SW 1271 (cell line): ENCODE measurements at regions not wholly inside any gene's neighbourhood (a gene's known extent, or its start where the extent isn't known, plus 50 kb on each side); places are given as distances from the start of the nearest gene placed in this dataset.
A peak's percentile ranks its signal among the peaks of the same experiment; 100 is the strongest.
"Not testable (repeated sequence)": the region's sequence is repeated elsewhere in the genome, so short reads cannot be mapped to it uniquely, and the experiment has no call there.

Source experiments
- DNase-seq, 2 experiments: peaks; one replicate each; lab custom pipeline; 2025; lab: John Stamatoyannopoulos, UW

DNA sequence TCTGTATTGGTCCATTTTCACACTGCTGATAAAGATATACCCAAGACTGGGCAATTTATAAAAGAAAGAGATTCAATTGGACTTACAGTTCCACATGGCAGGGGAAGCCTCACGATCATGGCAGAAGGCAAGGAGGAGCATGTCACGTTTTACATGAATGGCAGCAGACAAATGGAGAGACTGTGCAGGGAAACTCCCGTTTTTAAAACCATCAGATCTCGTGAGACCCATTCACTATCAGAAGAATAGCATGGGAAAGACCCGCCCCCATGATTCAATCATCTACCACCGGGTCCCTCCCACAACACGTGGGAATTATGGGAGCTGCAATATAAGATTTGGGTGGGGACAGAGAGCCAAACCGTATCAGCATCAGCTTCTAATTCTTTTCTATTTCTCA lies 217.0 kb downstream of the ANAPC1 start:
- DNase-seq: no peak

DNA sequence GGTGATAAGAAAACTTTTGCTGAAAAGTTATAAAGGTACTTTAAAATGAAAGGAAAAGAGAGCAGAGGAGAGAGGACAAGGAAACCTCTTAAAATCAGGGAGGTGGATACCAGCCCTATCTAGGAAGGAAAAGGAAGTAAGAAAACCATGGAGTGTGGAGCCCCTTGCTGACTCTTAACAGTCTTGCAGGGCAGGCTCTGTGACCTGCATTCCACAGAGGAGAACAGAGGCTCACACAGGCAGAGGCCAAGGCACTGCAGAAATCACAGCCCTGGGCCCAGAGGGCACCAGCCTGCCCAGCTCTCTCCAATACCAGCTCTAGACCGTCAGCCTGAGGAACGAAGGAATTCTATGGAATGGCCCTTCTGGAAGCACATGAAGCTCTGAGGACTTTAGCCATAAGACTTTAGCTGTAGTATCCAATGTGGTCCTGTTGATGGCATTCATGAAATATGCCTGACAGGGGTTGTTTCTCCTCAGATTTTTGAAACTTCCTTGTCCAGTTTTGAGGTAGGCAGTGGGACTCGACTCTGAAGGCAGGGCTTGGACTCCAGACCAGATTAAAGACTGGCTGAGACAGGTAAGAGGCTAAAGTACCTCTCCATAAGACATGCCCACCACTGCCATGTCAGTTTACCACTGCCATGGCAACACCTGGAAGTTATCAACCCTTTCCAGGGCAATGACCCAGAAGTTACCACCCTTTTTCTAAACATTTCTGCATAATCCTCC lies 216.3 kb downstream of the ANAPC1 start:
- peak; percentile 29 to 61 for DNase-seq

DNA sequence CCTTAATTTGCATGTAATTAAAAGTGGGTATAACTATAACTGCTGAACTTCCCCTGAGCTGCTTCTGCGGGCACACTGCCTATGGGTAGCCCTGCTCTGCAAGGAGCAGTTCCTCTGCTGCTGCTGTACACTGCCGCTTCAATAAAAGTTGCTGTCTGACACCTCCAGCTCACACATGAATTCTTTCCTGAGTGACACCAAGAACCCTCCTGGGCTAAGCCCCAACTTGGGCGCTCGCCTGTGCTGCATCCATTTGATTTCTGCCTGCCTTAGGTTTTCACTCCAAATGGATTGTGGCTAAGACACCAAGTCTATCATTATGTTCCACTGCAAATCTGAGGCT lies 215.7 kb downstream of the ANAPC1 start:
- no peak for DNase-seq

DNA sequence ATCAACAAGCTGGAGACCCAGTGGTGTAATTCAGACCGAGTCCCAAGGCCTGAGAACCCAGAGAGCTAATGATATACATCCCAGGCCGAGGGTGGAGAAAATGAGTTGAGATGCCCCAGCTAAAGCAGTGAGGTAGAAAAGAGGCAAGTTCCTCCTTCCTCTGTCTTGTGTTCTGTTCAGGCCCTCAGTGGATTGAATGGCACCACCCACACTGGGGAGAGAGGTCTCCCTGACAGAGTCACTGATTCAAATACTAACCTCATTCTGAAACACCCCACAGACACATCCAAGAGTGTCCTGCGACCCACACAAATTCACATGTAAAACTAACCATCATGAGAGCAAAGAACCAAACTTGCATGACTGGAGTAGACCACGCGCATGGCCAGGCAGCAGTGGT lies 215.3 kb downstream of the ANAPC1 start:
- DNase-seq: no peak

DNA sequence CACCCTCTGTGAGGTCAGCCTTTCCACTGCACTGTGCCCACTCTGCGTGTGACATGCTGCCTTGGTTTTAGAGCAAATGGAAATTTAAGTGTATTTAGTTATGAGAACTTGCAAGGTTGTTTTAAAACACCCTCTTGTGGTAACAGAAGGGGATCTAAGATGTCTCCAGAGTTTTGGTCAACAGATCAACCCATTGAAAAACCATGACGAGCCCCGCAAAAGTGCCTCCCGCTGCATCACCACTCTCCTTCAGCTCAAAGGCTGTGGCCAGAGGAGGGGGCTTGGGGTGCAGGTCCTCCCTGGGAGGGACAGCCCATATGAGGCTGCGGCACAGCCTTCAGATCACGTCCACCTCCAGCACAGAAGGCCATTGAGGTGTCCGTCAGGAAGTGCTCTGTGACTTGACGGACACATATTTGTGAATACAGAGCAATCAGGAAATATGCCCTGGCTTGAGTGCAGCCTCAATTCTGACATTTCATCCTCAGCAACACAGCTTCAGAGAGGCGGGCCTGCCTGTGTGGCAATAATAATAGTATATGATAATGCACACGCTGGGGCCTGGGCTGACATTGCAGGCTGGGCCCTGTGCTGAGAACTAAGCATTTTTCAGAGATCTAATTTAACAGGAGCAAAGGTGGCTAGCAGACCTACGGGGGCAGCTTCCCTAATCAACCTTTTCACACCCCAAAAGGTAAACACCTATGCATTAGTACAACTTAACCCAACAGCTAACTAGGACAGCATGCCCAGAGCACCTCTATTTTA lies 213.9 kb downstream of the ANAPC1 start:
- no peak for DNase-seq

DNA sequence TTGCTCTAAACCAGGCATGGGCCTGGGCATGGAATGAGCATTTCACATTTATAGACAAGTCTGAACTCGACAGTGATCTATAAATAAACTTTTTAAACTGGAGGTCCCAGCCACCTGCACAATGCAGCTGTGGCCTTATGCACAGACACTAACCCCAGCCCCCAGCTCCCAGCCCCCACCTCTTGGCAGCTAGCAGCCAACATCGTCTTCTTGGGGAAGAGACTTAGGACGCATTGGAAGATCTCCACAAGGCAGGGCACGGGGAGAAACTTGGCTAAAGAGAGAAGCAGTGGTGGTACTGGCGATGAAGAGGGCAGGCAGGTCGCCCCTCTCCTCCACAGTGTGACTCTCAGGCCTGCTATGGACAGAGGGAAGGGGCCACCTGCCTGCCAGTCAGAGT lies 213.2 kb downstream of the ANAPC1 start:
- DNase-seq: no peak

DNA sequence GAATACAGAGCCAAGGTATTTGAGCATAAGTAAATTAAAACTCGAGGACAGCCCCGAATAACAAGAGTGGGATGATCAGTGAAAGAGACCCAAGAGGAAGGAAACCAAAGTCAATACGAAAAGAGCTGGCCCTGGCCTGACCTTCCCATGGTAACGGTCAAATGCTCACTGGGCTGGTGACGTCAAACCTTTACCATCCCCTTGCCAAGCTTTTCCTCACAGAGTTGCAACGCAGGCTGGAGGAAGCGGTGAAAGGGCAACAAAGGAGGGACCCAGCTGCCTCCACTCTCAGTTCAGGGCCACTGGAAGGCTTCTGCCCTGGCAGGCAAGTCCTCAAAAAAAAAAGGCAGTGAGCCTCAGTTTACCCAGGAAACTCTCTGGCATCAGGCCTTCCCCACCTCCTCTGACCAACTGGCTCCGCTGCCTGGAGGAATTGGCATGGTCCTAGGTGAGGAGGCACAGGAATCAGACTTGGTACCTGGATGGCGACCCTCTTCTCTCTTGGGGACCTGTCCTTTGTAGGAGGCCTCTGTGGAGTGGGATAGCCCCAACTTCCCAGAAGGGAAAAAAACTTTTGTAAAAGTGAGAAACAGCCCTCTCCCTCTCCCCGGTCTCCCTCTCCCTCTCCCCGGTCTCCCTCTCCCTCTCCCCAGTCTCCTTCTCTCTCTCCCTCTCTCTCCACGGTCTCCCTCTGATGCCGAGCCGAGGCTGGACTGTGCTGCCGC lies 212.4 kb downstream of the ANAPC1 start:
- no peak for DNase-seq

DNA sequence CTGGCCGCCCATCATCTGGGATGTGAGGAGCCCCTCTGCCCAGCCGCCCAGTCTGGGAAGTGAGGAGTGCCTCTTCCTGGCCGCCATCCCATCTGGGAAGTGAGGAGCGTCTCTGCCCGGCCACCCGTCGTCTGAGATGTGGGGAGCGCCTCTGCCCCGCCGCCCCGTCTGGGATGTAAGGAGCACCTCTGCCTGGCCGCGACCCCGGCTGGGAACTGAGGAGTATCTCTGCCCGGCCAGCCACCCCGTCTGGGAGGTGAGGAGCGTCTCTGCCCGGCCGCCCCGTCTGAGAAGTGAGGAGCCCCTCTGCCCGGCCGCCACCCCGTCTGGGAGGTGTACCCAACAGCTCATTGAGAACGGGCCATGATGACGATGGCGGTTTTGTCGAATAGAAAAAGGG lies 211.4 kb downstream of the ANAPC1 start:
- DNase-seq: not testable (repeated sequence)

DNA sequence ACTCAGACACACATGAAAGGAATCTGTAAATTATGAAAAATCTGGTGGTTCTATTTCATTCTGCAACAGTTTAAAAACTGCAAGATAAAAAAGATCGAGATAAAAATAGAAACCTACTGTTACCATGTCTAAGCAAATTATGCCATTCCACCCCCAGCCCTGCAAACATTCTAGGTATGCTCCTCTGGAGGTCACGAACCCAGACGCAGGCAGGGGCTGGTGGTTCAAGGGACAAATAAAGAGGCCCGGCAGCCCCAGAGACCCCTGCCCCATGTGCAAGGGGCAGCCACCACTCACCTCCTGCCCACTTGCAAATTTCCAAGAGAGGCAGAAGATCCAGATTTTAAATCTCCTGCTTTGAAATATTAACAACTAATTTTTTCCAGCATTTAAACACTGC lies 210.5 kb downstream of the ANAPC1 start:
- no peak for DNase-seq

DNA sequence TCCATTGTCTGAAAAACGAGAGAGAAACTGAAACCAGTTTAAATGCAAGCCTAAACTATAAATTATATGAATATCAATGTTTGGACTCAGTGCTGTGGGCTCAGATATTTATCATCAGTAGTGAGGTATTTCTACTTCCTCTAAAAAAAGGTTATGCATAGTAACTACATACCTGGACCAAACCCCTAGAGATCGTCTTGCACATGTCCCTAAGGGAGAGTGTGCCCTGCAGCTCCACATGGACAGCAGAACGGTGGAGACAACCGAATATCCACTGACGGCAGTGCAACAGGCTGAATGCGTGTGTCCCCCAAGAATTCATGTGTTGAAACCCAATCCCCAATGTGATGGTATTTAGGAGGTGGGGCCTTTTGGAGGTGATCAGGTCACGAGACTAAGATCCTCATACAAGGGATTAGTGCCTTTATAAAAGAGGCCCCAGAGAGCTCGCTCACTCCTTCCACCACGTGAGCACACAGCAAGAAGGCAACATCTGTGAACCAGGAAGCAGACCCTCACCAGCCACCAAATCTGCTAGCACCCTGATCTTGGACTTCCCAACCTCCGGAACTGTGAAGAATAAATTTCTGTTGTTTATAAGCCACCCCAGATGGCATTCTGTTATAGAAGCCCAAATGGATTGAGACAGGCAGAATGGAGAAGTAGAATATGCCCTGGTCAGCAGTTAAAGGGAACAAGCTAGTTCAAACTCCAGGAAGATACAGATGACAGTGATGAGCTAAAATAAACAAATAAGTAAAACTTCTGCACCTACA lies 208.4 kb downstream of the ANAPC1 start:
- no peak for DNase-seq

DNA sequence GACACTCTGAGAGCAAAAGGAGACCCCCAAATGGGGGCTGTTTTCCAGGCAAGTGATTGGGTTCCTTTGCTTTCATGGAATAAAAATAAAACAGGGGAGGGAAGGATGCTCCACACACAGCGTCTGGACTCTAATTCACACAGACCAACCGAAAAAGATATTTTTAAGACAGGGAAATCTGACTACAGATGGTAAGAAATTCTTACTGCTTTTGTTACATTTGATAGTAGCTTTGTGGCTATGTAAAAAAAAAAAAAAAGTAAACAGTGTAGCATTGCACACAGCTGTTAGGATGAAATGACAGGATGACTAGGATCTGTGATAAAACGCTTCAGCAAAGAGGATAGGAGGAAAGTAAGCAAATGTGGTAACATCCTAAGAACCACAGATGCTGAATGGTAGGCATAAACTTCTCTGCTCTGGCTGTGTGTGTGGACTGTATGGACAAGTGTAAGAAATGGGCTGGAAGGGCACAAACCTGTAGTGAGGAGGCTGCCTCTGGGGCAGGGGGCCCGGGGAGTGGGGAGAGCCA lies 207.6 kb downstream of the ANAPC1 start:
- no peak for DNase-seq

DNA sequence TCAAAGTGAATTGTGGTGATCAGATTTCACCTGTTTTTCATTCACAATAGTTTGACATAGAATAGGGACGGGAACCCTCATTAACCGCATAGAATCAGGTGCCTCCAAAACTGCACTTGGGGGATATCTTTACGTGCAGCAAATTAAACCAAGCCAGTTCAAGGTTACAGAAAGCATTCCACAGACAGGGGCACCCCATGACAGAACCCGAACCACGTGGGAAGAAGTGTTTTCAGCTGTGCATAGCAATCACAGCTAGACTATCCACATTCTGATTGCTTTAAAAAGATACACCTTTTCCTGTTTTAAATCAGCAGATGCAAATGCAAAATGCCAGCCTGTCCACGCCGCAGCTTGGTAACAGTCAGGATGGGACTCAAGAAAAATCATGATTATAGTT lies 205.8 kb downstream of the ANAPC1 start:
- no peak for DNase-seq

DNA sequence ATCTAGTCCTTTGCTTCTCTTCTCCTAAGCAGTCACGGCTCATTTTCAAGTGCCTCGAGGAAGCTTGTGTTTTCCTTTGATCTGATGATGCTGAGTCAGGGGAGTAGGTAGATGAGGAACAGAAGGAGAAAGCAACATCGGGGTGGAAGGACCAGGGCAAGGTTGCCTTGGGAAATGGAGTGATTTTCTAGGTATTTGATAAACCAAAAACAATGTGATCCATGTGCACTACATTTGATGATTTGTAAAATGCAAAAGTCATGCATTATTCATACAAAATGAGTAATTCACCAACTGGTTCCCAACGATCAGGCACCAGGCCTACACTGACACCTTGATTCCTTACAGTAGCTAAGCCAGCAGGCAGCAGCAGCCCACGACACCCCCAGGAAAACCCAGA lies 205.3 kb downstream of the ANAPC1 start:
- DNase-seq: no peak

DNA sequence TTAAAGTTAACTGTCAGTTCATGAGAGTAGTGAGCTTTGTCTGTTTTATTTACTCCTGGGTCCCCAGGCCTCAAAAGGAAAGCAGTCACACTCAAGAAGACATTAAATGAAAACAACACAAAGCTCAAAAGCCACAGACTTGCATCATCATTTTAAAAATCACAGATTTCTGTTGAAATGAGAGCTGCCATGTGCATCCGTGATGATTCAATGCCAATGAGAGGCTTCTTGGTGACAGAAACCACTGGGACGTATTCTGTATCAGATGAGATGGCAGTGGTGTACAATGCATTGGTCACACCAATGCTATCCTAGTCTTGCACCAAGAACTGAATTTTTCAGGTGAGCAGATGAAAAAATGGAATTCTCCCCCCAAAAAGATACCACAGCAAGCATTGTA lies 204.8 kb downstream of the ANAPC1 start:
- no peak for DNase-seq

DNA sequence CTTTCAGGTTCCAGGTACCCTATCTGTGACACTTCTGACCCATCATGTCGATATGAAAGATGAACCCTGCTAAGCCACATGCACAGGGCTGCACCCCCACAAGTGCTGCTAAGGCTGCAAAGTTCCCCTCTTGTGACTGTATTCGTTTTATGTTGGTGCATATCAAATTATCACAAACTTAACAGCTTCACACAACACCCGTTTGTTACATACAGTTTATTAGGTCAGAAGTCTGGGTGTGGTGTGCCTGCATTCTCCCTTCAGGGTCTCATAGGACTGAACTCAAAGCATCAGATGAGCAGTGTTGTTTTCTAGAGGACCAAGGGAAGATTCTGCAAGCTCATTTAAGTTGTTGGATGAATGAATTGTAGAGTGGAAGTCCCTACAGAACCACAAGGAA lies 199.4 kb downstream of the ANAPC1 start:
- DNase-seq: no peak

DNA sequence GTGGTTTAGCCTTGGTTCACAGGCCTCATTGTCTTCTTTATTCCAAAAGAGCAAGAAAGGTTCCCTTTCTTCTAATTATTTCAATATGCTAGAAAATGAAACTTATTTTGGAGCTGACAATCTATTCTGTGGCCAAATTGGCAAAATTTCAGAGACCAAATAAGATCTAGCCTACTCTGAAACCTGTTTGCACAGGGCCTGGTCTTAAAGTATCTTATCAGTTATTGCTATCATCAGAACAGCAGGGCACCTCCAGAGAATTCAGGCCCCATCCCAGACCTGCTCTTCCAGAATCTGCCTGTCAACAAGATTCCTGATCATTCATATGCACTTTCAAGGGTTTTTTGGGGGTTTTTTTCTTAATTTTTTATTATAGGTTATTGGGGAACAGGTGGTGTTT lies 198.7 kb downstream of the ANAPC1 start:
- DNase-seq: no peak

DNA sequence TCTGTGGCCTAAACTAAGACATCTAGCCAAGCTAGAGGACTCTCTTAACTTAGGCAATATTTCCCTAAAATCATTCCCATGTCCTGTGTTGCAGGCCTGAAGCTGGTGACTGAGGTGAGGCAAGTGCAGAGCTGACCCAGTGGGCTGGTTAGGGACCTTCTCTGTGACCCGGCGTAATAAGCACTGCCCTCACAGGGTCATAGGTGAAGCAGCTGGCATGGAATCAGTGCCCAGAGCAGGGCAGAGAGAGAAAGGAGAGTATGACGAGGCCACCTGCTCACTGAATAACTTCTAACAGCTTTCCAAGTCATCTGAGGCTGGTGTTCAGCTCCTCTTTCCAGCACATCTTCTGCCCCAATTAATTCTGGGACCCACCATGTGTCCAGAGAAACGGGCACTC lies 197.0 kb downstream of the ANAPC1 start:
- no peak for DNase-seq

DNA sequence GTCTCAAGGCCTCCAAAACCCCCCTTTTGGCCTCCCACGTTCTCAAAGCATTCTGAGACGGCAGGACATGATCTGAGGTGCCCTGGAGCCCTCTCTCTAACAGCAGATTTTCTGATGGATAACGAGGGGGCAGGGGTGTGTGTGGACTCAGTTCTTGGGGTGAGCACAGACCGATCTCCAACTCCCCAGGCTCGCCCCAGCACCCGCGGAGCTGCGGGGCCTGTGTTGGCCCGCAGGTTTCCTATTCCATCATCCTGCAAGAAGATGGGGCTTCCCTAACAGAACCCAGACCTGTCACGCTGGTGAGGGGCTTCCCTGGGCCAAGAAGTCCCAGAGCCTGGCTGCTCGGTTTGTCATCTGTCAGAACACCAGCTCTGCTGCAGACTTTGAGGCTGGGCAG lies 196.1 kb downstream of the ANAPC1 start:
- no peak for DNase-seq

DNA sequence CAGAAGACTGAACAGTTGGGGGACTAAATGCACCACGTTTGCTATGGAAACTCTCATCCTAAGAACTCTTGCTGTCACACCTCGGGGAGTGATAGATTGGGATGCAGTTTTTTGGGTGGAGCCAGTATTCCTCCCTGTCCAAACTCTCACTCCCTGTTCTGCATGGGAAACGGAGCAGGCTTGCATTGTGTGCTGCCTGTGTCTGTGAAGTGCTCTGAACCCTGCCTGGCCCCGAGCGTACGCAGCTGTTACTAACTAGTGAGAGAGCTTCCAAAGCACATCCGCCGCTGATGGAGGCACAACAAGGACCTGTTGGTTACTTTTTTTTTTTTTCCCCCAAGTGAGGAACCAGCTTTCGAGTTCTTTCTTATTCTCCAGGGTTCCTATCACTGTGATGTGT lies 195.5 kb downstream of the ANAPC1 start:
- no peak for DNase-seq

DNA sequence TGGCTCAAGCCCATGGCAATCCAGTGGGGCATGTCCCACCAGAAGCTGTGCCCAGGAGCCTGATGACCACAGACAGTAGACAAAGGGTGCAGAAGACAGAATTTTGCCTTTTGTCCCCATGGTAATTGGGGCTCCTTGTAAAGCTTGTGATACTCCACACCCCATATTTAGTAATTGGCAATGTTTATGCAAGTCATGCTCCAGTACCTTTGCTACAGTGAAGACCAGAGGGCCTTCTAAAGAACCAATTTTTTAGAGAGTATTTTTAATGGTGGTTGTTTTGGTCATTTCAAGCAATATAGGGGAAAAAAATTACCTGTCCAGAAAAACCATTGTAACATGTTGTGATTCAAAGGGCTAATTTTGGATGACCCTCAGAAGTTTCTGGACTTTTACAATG lies 194.8 kb downstream of the ANAPC1 start:
- no peak for DNase-seq

DNA sequence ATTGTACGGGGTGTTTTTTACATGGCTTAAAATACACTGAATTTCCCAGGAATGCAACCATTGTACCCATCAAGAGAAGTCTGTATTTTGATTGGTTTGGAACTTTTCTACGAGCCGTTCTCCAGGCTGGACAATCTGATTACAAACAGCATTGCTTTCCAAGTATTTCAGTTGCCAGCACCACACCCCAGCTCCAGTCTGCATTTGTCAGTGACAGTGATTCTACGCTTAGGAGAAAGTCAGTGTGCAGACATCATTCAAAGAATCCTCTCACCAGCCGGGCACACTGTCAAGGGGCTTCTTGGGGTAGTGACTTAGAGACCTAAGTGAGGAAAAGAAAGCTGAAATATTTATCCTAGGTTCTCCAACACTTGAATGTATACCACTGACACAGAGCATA lies 194.1 kb downstream of the ANAPC1 start:
- DNase-seq: no peak
